Astrocyte (in vitro differentiated cells and primary cell): ENCODE measurements at regions not wholly inside any gene's neighbourhood (a gene's known extent, or its start where the extent isn't known, plus 50 kb on each side); places are given as distances from the start of the nearest gene placed in this dataset.

ENCODE experiments used
- DNase-seq: peaks from one replicate; pipeline ENCODE4 v3.0.0-alpha.2; 2010; ENCODE audit warnings: low read depth
- FAIRE-seq: peaks from 2 replicates; lab custom pipeline; 2011; peaks lifted over from hg19 to GRCh38; lab: Jason Lieb, UNC
- H2AFZ ChIP-seq: 2 replicates; pipeline ENCODE4 v1.6.0; 2012; ENCODE audit warnings: low read depth, low read length, inconsistent platforms
- H3K27ac ChIP-seq: 2 replicates; pipeline ENCODE4 v1.5.1; 2011; ENCODE audit warnings: low read depth, low read length, inconsistent platforms
- H3K27me3 ChIP-seq: 2 replicates; pipeline ENCODE4 v1.6.0; 2011; ENCODE audit warnings: low read length, inconsistent platforms; ENCODE audit not compliant: insufficient read depth
- H3K36me3 ChIP-seq: 2 replicates; pipeline ENCODE4 v1.5.1; 2011; ENCODE audit warnings: low read length, inconsistent platforms; ENCODE audit not compliant: insufficient read depth
- H3K4me1 ChIP-seq: 2 replicates; pipeline ENCODE4 v1.5.1; 2011; ENCODE audit warnings: low read length, inconsistent platforms; ENCODE audit not compliant: insufficient read depth
- H3K4me2 ChIP-seq: 2 replicates; pipeline ENCODE4 v1.6.0; 2012; ENCODE audit warnings: low read length, inconsistent platforms
- H3K4me3 ChIP-seq: 2 replicates; pipeline ENCODE4 v1.5.1; 2011; ENCODE audit warnings: low read depth, mild to moderate bottlenecking, low read length, inconsistent platforms; ENCODE audit not compliant: insufficient read depth
- H3K79me2 ChIP-seq: 2 replicates; pipeline ENCODE4 v1.6.0; 2012; ENCODE audit warnings: mild to moderate bottlenecking, low read length, inconsistent platforms; ENCODE audit not compliant: insufficient read depth
- H3K9ac ChIP-seq: 2 replicates; pipeline ENCODE4 v1.6.0; 2012; ENCODE audit warnings: mild to moderate bottlenecking, low read length, inconsistent platforms
- H3K9me3 ChIP-seq: 2 replicates; pipeline ENCODE4 v1.5.1; 2012; ENCODE audit warnings: low read depth, mild to moderate bottlenecking, low read length, inconsistent platforms; ENCODE audit not compliant: insufficient read depth
- H4K20me1 ChIP-seq: 2 replicates; pipeline ENCODE4 v1.6.0; 2012; ENCODE audit warnings: low read length, inconsistent platforms; ENCODE audit not compliant: insufficient read depth
- H3K27ac Mint-ChIP-seq: one replicate; pipeline ENCODE4 v1.8.0; 2021; ENCODE audit warnings: mild to moderate bottlenecking, mixed read lengths; ENCODE audit not compliant: unreplicated experiment
- H3K27me3 Mint-ChIP-seq: one replicate; pipeline ENCODE4 v1.8.0; 2021; ENCODE audit warnings: low read depth, mixed read lengths; ENCODE audit not compliant: unreplicated experiment
- H3K36me3 Mint-ChIP-seq: one replicate; pipeline ENCODE4 v1.8.0; 2021; ENCODE audit warnings: low read depth, mixed read lengths; ENCODE audit not compliant: unreplicated experiment
- H3K4me1 Mint-ChIP-seq: one replicate; pipeline ENCODE4 v1.8.0; 2021; ENCODE audit warnings: low read depth, mixed read lengths; ENCODE audit not compliant: unreplicated experiment
- H3K4me3 Mint-ChIP-seq: one replicate; pipeline ENCODE4 v1.8.0; 2021; ENCODE audit warnings: mild to moderate bottlenecking, moderate library complexity, mixed read lengths; ENCODE audit not compliant: unreplicated experiment
- H3K9me3 Mint-ChIP-seq: one replicate; pipeline ENCODE4 v1.8.0; 2021; ENCODE audit warnings: mild to moderate bottlenecking, mixed read lengths; ENCODE audit not compliant: unreplicated experiment
- EZH2 ChIP-seq: IDR thresholded peaks from 2 replicates; pipeline ENCODE4 v1.6.1; 2012; ENCODE audit warnings: mild to moderate bottlenecking, low read length, inconsistent platforms; ENCODE audit not compliant: insufficient read depth
- TF ChIP-seq, protein P1 (sequence below): IDR thresholded peaks from 2 replicates; pipeline ENCODE4 v1.5.1; 2011; ENCODE audit warnings: low read depth, mild to moderate bottlenecking, inconsistent platforms, low read length, moderate library complexity; ENCODE audit not compliant: insufficient read depth

DNA sequence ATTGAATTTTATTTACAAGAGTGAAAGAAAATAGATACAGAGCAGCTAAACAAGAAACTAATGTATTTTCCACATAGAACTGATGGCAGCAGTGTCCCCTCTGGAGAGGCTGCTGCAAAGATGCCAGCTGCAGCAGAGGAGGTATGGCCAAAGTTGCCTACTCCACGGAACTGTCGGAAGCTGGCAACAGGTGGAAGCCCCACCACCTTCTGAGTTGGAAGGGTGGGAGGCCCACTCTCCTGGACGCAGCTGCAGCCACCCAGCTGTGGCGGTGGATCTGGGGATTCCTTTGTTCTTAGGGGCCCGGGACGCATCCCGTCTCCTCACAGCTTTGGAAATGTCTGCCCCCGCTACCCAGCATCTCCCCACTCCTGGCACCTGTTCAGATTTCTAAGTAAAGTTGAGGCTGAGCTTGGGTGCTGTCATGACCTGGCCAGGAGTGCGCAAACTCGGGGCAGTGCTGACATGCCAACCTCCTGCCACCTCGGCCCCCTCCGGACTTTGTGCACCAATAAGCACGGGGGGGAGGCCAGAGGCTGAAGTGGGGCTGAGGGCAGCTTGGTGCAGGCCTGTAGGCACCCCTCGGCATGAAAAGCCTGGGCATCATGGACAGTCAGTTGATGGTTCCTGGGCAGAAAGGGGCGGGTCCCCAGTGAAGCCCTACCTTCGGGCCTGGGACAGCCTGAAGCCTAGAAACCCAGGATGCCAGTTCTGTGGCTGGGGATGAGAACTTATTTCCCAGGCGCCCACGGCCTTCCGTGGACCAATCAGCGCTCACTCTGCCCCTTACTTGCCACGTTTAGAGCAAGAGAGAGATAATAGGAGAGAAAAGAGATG is 1071.4 kb downstream of the JRKL start:
- no peak for FAIRE-seq

DNA sequence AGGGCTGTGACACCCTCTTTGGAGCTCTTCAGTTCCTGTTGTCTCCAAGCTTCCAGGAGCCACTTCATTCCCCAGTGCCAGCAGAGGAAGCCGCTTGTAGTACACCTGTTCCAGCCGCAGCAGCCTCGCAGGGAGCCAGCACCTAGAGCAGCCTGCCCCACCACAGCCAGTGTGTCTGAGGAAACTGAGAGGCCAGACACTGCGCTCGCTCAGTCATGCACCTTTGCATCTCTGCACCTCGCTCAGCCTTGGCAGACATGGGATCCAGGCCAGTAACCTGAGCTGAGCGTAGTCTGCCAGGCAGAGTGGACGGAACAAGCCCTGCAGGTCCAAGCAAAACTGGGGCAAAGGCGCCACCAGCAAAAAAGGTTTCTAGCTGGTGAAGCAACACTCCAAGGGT is 1072.1 kb downstream of the JRKL start:
- Histone ChIP-seq H3K36me3 (no peaks in the 10 kb centered on the region), H3K27me3 (no peaks in the 10 kb centered on the region), H3K9me3 (peaks cover 8% of the 10 kb centered on the region), H3K4me3 (no peak overlapping the region), H3K79me2 (no peaks in the 10 kb centered on the region), H3K9ac (no peak overlapping the region), H3K4me1 (no peaks in the 10 kb centered on the region), H2AFZ (no peak overlapping the region), H3K4me2 (no peak overlapping the region), H3K27ac (no peak overlapping the region), H4K20me1 (no peaks in the 10 kb centered on the region)
- H3K4me3 Mint-ChIP-seq: no peak overlapping the region
- H3K27ac Mint-ChIP-seq: no peak overlapping the region
- peaks cover 9% of the 10 kb centered on the region for H3K4me1 Mint-ChIP-seq
- TF ChIP-seq, protein P1, sequence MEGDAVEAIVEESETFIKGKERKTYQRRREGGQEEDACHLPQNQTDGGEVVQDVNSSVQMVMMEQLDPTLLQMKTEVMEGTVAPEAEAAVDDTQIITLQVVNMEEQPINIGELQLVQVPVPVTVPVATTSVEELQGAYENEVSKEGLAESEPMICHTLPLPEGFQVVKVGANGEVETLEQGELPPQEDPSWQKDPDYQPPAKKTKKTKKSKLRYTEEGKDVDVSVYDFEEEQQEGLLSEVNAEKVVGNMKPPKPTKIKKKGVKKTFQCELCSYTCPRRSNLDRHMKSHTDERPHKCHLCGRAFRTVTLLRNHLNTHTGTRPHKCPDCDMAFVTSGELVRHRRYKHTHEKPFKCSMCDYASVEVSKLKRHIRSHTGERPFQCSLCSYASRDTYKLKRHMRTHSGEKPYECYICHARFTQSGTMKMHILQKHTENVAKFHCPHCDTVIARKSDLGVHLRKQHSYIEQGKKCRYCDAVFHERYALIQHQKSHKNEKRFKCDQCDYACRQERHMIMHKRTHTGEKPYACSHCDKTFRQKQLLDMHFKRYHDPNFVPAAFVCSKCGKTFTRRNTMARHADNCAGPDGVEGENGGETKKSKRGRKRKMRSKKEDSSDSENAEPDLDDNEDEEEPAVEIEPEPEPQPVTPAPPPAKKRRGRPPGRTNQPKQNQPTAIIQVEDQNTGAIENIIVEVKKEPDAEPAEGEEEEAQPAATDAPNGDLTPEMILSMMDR: no peak
- TF ChIP-seq EZH2: no peak
- FAIRE-seq (no peak), DNase-seq (no peak)
- no peaks in the 10 kb centered on the region for H3K27me3 Mint-ChIP-seq
- H3K9me3 Mint-ChIP-seq: peaks cover 12% of the 10 kb centered on the region
- peaks cover 2% of the 10 kb centered on the region for H3K36me3 Mint-ChIP-seq

More for the DNA sequence above, 1071.4 kb downstream of the JRKL start:
- Mint-ChIP-seq H3K9me3 (peaks cover 12% of the 10 kb centered on the region), H3K4me1 (peaks cover 9% of the 10 kb centered on the region), H3K27ac (no peak overlapping the region), H3K4me3 (no peak overlapping the region), H3K27me3 (no peaks in the 10 kb centered on the region), H3K36me3 (peaks cover 2% of the 10 kb centered on the region)
- Histone ChIP-seq H3K27ac (no peak overlapping the region), H3K9ac (no peak overlapping the region), H3K4me1 (no peaks in the 10 kb centered on the region), H3K9me3 (peaks cover 8% of the 10 kb centered on the region), H4K20me1 (no peaks in the 10 kb centered on the region), H3K27me3 (no peaks in the 10 kb centered on the region), H3K36me3 (no peaks in the 10 kb centered on the region), H3K4me3 (no peak overlapping the region), H3K4me2 (no peak overlapping the region), H3K79me2 (no peaks in the 10 kb centered on the region), H2AFZ (no peak overlapping the region)
- DNase-seq: no peak
- TF ChIP-seq EZH2: no peak
- TF ChIP-seq, protein P1: no peak

DNA sequence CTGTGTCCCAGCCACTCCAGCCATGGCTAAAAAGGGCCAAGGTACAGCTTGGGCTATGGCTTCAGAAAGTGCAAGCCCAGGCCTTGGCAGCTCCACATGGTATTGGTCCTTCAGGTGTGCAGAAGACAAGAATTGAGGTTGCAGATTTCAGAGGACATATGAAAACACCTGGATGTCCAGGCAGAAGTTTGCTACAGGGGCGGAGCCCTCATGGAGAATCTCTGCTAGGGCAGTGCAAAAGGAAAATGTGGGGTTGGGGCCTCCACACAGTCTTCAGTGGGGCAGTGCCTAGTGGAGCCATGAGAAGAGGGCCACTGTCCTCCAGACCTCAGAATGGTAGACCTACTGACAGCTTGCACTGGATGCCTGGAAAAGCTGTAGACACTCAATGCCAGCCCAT is 1074.1 kb downstream of the JRKL start:
- Histone ChIP-seq H3K4me1 (no peaks in the 10 kb centered on the region), H3K4me2 (no peak overlapping the region), H3K79me2 (no peaks in the 10 kb centered on the region), H3K9ac (no peak overlapping the region), H3K27ac (no peak overlapping the region), H3K27me3 (no peaks in the 10 kb centered on the region), H2AFZ (no peak overlapping the region), H3K4me3 (no peak overlapping the region), H3K9me3 (peaks cover 8% of the 10 kb centered on the region), H3K36me3 (no peaks in the 10 kb centered on the region), H4K20me1 (no peaks in the 10 kb centered on the region)
- H3K36me3 Mint-ChIP-seq: peaks cover 2% of the 10 kb centered on the region
- H3K4me3 Mint-ChIP-seq: no peak overlapping the region
- DNase-seq: no peak
- FAIRE-seq: no peak
- H3K4me1 Mint-ChIP-seq: peaks cover 12% of the 10 kb centered on the region
- H3K9me3 Mint-ChIP-seq: peaks cover 12% of the 10 kb centered on the region
- no peak overlapping the region for H3K27ac Mint-ChIP-seq
- no peaks in the 10 kb centered on the region for H3K27me3 Mint-ChIP-seq
- no peak for TF ChIP-seq EZH2
- TF ChIP-seq, protein P1: no peak
